GM18909 (cell line): ENCODE measurements at regions not wholly inside any gene's neighbourhood (a gene's known extent, or its start where the extent isn't known, plus 50 kb on each side); places are given as distances from the start of the nearest gene placed in this dataset.

Experiments
- ATAC-seq: cut with Tn5 transposase; IDR thresholded peaks from one replicate; pipeline ENCODE4 v1.9.1; 2021; ENCODE audit warnings: mild to moderate bottlenecking; ENCODE audit not compliant: unreplicated experiment, poor library complexity

DNA sequence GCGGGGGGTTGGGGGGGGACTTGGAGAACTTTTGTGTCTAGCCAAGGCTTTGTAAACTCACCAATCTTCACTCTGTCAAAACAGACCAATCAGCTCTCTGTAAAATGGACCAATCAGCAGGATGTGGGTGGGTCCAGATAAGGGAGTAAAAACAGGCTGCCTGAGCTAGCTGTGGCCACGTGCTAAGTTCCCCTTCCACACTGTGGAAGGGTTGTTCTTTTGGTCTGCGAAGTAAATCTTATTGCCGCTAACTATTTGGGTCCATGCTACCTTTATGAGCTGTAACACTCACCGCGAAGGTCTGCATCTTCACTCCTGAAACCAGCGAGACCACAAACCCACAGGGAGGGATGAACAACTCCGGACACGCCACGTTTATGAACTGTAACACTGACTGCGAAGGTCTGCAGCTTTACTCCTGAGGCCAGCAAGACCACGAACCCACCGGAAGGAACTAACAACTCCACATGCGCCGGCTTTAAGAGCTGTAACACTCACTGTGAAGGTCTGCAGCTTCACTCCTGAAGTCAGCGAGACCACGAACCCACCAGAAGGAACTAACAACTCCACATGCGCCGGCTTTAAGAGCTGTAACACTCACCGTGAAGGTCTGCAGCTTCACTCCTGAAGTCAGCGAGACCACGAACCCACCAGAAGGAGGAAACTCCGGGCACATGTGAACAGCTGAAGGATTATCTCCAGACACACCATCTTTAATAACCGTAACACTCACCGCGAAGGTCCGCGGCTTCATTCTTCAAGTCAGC is 186.6 kb downstream of the ID4 start:
- peak; percentile 93 for ATAC-seq

DNA sequence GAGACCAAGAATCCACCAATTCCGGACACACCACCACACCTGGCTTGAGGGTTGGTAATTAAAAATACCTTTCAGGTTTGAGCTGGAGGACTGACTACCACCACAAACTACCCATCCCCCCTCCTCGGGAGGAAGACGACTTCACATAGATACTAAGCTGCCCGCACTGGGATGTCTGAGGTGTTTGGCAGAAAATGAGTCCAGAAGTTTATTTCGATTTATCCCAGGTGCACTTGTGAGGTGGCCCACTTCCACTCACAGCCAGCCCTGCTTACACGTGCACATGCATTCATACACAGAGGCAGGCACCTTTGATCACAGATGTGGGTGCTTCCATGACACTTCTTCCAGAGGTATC is 187.1 kb downstream of the ID4 start:
- ATAC-seq, result peak; percentile 27

DNA sequence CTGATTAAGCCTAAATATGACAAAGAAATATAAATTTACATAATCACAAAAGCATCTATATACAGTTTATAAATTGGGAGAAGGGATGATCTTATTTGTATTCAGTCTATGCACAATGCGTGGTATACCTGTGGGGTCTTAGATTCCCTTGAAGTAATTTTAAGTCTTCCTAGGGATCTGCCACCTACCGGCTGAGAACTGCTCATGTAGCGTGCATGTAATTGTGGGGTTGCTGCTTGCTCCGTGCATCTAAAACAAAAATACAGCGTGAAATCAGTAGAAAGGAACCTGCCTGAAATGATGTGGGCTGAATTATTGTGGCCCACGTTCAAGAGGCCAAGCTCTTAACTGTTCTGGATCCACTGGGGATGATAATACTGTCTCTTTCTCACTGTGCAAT is 187.3 kb downstream of the MBOAT1 start:
- no peak for ATAC-seq

DNA sequence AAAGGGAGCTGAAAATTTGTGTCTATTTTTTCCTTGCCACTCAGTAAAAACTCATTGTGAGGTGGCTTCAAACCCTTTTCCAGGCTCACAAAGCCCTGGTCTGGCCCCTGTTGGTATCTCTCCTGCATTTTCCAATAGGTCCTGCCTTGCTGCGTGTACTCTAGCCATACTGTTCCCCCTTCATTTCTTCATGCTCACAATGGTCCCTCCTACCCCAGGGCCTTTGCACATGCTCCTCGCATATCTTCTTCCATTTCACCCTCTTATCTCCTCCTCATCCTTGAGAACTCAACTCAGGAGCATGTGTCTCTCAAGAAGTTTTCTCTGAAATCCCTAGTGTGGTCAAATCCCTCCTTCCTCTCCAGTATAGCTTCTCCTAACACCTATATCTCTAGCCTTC is 186.6 kb downstream of the MBOAT1 start:
- no peak for ATAC-seq

DNA sequence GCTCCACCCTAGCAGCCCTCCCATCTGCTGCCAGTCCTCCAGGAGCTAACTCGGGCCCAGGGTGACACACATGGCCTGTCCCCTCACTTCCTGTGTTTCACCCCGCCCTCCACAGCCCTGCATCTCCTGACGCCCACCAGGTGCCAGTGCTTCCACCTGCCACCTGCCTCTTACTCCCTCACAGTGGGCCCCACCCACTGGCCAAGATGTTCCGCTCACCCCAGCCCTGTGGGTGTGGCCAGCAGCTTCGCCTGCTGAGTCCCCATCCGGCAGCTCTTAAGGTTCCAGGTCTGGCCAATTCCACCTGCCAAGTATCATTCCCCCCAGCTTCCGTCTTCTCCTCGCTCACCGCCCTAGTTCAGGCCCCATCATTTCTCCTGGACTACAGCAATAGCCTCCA is 184.1 kb downstream of the MBOAT1 start:
- no peak for ATAC-seq

DNA sequence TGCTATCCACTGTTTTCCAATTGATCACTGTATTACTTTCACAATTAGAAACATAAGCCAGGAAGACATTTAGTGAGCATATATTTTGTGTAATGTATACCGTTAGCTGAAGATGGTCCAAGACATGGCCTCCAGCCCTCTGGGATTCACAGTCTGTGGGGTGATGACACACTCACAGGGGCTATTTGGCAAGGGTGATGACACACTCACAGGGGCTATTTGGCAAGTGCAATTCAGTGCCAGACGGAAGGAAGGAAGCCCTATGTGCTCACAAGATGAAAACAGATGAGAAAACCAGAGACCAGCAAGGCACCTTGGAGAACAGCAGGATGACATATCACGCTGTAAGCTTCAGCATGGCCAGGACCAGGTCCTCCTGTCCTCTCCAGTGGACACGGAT is 183.7 kb downstream of the MBOAT1 start:
- ATAC-seq, result no peak

DNA sequence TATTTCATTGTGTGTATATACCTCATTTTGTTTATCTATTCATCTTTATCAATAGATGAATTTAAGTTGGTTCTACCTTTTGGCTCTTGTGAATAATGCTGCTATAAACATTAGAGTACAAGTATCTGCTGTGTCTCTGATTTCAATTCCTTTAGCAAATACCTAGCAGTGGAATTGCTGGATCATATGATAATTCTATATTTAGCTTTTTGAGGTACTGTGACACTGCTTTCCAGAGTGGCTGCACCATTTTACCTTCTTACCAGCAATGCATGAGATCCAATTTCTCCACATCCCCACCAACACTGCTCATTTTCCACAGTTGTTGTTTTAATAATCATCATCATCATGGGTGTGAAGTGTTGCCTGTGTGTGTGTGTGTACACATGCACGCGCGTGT is 182.3 kb downstream of the MBOAT1 start:
- ATAC-seq, result no peak

DNA sequence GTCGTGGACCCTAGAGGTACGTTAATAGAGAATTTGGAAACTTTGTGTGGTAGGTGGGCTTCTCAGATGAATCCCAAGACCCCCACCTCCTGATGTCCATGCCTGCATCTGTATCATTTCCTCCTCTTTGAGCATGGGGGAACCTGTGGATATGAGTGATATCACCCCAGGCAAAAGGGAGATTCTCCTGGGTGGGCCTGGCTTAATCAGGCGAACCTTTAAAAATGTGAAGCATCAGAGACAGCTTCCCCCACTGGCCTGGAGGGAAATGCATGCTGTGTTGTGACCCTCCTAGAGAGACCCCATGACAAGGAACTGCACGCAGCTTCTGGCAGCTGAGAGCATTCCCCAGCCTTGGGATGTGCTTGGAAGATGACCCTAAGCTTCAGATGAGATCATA is 180.9 kb downstream of the MBOAT1 start:
- ATAC-seq, result no peak

DNA sequence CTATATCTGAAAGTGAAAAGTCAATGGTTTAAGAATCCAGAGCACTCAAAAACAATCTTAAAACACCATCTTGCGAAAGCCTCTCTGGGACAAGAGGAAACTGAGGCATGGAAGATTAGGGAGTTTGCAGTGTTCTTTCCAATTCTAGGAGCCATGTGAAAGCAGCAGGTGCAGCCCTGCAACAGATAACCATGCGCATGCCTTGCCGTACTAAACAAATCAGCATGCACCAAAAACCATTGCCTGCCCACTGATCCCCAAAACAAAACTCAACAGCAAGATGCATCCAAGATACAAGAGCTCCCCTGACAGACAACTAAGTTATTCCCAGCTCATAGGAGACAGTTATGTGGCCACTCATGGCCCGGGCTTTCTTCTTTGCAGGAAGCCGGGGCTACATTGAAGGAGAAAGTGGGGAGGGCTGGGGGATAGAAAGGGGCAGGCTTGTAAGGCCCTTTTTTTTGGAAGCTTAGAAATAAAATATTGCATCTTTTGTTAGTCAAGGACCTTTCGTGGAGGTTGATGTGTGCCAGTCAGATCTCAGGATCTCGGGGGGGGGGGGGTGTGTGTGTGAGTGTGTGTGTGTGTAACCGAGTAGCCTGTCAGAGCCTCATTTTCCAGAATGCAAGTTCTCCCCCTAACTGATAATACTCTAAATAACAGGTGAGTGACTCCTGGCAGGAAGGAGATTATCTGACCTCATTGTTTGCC is 178.4 kb downstream of the MBOAT1 start:
- ATAC-seq, result no peak

DNA sequence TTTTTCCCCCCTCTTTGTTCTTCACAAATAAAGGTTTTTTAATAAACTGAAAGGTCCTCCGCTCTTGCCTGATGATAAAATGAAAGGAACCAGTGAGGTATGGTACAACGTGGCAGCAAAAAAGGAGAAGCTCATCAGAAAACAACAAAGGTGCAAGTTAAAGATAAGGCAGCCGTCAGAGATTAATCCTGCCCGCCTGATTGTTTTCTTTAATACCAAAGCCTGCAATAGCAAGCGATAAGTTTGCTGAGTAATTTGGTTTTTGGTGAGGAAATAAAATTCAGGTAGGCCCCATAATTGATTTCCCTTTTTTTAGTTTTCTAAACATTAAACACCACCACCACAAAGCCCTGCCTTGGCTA is 177.9 kb downstream of the MBOAT1 start:
- no peak for ATAC-seq

DNA sequence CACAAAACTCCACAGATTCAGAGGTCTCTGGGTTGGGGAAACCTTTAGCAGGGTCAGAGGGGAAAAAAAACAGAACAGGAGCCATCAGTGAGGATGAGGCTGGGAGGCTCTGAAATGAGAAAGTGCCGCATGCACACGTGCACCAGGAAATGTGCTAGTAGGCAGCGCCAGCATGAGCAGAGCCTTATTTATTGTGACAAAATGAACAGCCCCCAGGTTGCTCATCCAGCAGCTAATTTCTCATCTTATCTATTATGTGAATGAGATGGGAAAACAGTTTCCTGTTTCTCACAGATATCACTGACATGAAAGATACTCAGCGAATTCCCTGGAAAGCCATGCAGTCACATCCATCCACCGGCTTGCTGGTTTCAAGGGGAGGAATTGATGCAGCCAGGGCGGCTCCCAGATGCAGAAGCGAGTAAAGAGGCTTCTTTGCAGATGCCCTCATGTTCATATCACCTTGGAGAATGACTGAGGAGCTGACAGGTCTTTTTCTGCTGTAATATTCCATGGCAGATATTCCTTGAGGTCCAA is 176.1 kb downstream of the MBOAT1 start:
- ATAC-seq, result no peak

DNA sequence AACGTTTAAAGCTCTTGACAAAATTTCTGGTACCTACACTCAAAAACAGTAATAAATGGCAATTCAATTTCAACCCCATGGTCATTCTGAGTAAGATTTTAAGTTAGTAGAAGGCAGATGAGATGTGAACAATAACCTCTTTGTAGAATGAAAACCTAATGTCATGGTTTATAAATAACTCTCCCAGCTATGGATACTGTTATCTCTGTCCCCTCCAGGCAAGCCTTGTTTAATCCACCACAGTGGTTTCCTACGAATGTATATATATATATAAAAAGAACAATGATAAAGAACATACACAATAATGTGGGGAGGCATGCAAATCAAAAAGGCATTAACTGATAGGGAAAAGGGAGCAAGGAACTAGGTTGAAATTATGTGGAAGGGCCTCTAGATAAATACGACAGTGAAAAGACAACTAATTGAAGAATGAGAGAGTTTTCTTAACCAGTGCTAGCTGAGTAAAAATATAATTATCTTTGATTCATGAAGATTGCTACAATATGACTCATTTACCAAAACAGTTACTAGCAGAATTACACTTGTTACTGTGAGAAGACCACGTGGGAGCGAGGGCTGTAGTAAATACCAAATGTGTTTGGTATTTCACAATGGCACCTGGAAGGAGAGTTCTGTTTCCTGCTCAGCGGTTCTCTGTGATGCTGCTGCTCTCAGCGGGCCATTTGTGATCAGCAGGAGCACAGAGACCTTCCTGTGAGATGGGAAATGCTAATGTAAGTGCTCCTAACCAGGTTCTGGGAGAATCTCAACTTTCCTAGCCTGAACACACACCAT is 173.7 kb downstream of the MBOAT1 start:
- no peak for ATAC-seq

DNA sequence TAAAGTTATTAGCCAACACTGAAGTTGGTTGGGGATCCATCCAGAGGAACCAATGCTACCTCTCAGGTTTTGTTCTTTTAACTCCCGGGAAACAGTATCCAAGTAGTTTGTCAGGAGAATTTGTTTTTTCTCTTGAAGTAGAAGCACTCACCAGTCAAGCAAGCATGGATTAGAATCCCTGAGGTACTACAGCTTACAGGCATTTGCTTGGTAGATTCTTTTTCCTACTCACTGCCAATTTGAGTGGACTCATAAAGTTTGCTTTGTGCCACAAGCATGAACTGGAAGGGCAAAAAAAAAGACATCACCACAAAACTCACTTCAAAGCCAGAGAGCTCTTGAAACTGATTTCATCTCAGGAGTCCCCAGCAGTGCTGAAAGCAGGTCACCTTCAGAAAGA is 167.4 kb downstream of the MBOAT1 start:
- ATAC-seq, result no peak
